IMR-90 (cell line): ENCODE measurements at regions not wholly inside any gene's neighbourhood (a gene's known extent, or its start where the extent isn't known, plus 50 kb on each side); places are given as distances from the start of the nearest gene placed in this dataset.

Source experiments
- ATAC-seq: fragments of 200-7000 bp; cut with Tn5 transposase; 2 replicates; pipeline ENCODE4 v1.9.1; 2020; ENCODE audit warnings: low read depth, mild to moderate bottlenecking, moderate library complexity
- BruUV-seq: library from RNA; stranded (reverse); fragments of 400-500 nt; replicated peaks from 2 replicates; lab custom pipeline; 2021; lab: Mats Ljungman, UMichigan
- CTCF ChIA-PET: fragments of 300-600 bp; formaldehyde crosslinking; extraction: SDS; loops from one replicate; lab custom pipeline; 2021; ENCODE audit warnings: antibody characterized with exemption; lab: Yijun Ruan, JAX
- POLR2A ChIA-PET: fragments of 300-600 bp; sonication (Branson Sonifier 250); formaldehyde crosslinking; loops from one replicate; lab custom pipeline; 2022; ENCODE audit warnings: antibody characterized with exemption; ENCODE audit not compliant: unreplicated experiment; lab: Charles Lee
- DNase-seq: peaks from one replicate; pipeline ENCODE4 v3.0.0; 2013
- H2AFZ ChIP-seq: replicated peaks from 2 replicates; pipeline ENCODE3; 2013; ENCODE audit warnings: low read length, mild to moderate bottlenecking; ENCODE audit not compliant: poor library complexity
- H2AK5ac ChIP-seq: 2 replicates; pipeline ENCODE4 v1.6.1; 2013; ENCODE audit warnings: low read depth, low read length, inconsistent platforms
- H2AK9ac ChIP-seq: replicated peaks from 2 replicates; pipeline ENCODE3; 2013; ENCODE audit warnings: mild to moderate bottlenecking, low read depth, low read length, moderate library complexity; ENCODE audit not compliant: poor library complexity
- H2BK120ac ChIP-seq: 2 replicates; pipeline ENCODE4 v1.6.1; 2013; ENCODE audit warnings: low read depth, low read length, inconsistent platforms
- H2BK15ac ChIP-seq: 3 replicates; pipeline ENCODE4 v1.6.1; 2013; ENCODE audit warnings: low read depth, low read length, inconsistent platforms
- H2BK20ac ChIP-seq: 2 replicates; pipeline ENCODE4 v1.6.1; 2013; ENCODE audit warnings: low read depth, mild to moderate bottlenecking, inconsistent platforms, low read length, moderate library complexity
- H2BK5ac ChIP-seq: 2 replicates; pipeline ENCODE4 v1.6.1; 2013; ENCODE audit warnings: mild to moderate bottlenecking, low read depth, low read length, inconsistent platforms; ENCODE audit not compliant: poor library complexity, severe bottlenecking
- H3K14ac ChIP-seq: replicated peaks from 2 replicates; pipeline ENCODE4 v1.6.1; 2013; ENCODE audit warnings: low read depth, low read length, inconsistent platforms
- H3K18ac ChIP-seq: 2 replicates; pipeline ENCODE4 v1.6.1; 2013; ENCODE audit warnings: low read depth, low read length, control low read depth
- H3K23ac ChIP-seq: 2 replicates; pipeline ENCODE4 v1.6.1; 2013; ENCODE audit warnings: low read depth, low read length, inconsistent platforms
- H3K27ac ChIP-seq: 2 replicates; pipeline ENCODE4 v1.5.1; 2013; ENCODE audit warnings: mild to moderate bottlenecking, control low read depth, low read length; ENCODE audit not compliant: insufficient read depth
- H3K27me3 ChIP-seq: 2 replicates; pipeline ENCODE4 v1.6.1; 2013; ENCODE audit warnings: low read length; ENCODE audit not compliant: control insufficient read depth, insufficient read depth
- H3K36me3 ChIP-seq: 2 replicates; pipeline ENCODE4 v1.6.1; 2013; ENCODE audit warnings: low read length, mixed read lengths; ENCODE audit not compliant: control insufficient read depth, insufficient read depth
- H3K4ac ChIP-seq: 2 replicates; pipeline ENCODE4 v1.6.1; 2013; ENCODE audit warnings: low read depth, low read length, inconsistent platforms
- H3K4me1 ChIP-seq: 2 replicates; pipeline ENCODE4 v1.6.1; 2013; ENCODE audit warnings: low read length, mixed read lengths; ENCODE audit not compliant: control insufficient read depth, insufficient read depth
- H3K4me2 ChIP-seq: 2 replicates; pipeline ENCODE4 v1.6.1; 2013; ENCODE audit warnings: low read depth, mild to moderate bottlenecking, control low read depth, low read length, moderate library complexity
- H3K4me3 ChIP-seq: 2 replicates; pipeline ENCODE4 v1.5.1; 2013; ENCODE audit warnings: low read depth, mild to moderate bottlenecking, control low read depth, low read length, moderate library complexity; ENCODE audit not compliant: insufficient read depth
- H3K56ac ChIP-seq: 2 replicates; pipeline ENCODE4 v1.6.1; 2013; ENCODE audit warnings: low read length, inconsistent platforms; ENCODE audit not compliant: insufficient read depth; ENCODE audit errors: extremely low read depth
- H3K79me1 ChIP-seq, 2 experiments: 2 replicates each; pipeline ENCODE4 v1.6.1; 2013; ENCODE audit warnings: low read length in 2 of 2, inconsistent platforms in 1 of 2, low read depth in 1 of 2
- H3K9ac ChIP-seq: 2 replicates; pipeline ENCODE4 v1.6.1; 2013; ENCODE audit warnings: low read depth, low read length, control low read depth
- H3K9me1 ChIP-seq: 2 replicates; pipeline ENCODE4 v1.6.1; 2013; ENCODE audit warnings: low read length, inconsistent platforms; ENCODE audit not compliant: insufficient read depth
- H3K9me3 ChIP-seq: 2 replicates; pipeline ENCODE4 v1.6.1; 2013; ENCODE audit warnings: low read length; ENCODE audit not compliant: control insufficient read depth, insufficient read depth
- H4K20me1 ChIP-seq: 2 replicates; pipeline ENCODE4 v1.6.1; 2013; ENCODE audit warnings: low read length, inconsistent platforms; ENCODE audit not compliant: insufficient read depth
- H4K5ac ChIP-seq: 2 replicates; pipeline ENCODE4 v1.6.1; 2013; ENCODE audit warnings: mild to moderate bottlenecking, low read depth, low read length, control low read depth
- H4K8ac ChIP-seq, 2 experiments: 2 replicates each; pipeline ENCODE4 v1.6.1; 2013; ENCODE audit warnings: low read depth in 2 of 2, low read length in 2 of 2, control low read depth in 1 of 2, inconsistent platforms in 1 of 2
- H4K91ac ChIP-seq: 2 replicates; pipeline ENCODE4 v1.6.1; 2013; ENCODE audit warnings: low read depth, low read length, inconsistent platforms; ENCODE audit not compliant: insufficient read depth
- BHLHE40 ChIP-seq: fragments of 150-350 bp; IDR thresholded peaks from 2 replicates; pipeline ENCODE4 v1.6.1; 2016; ENCODE audit warnings: mild to moderate bottlenecking, low read depth, low read length
- CEBPB ChIP-seq: IDR thresholded peaks from 2 replicates; pipeline ENCODE4 v1.6.1; 2012; ENCODE audit warnings: low read depth, low read length, improper control_type of control experiment
- CHD1 ChIP-seq: IDR thresholded peaks from 2 replicates; pipeline ENCODE4 v1.6.1; 2012; ENCODE audit warnings: low read depth, low read length, improper control_type of control experiment
- CTCF ChIP-seq: conservative IDR thresholded peaks from 2 replicates; pipeline ENCODE4 v1.5.1; 2012; ENCODE audit warnings: mild to moderate bottlenecking, low read depth, low read length, improper control_type of control experiment
- ELK1 ChIP-seq: fragments of 150-350 bp; IDR thresholded peaks from 2 replicates; pipeline ENCODE4 v1.6.1; 2016; ENCODE audit warnings: low read depth, mild to moderate bottlenecking, low read length, moderate library complexity, borderline replicate concordance
- FOS ChIP-seq: fragments of 150-350 bp; IDR thresholded peaks from 2 replicates; pipeline ENCODE4 v1.6.1; 2016; ENCODE audit warnings: low read depth, low read length
- NFE2L2 ChIP-seq: fragments of 150-350 bp; IDR thresholded peaks from 2 replicates; pipeline ENCODE4 v1.6.1; 2016; ENCODE audit warnings: low read depth, mild to moderate bottlenecking, low read length
- POLR2A ChIP-seq: IDR thresholded peaks from 2 replicates; pipeline ENCODE4 v1.6.1; 2012; ENCODE audit warnings: mild to moderate bottlenecking, low read depth, low read length
- RAD21 ChIP-seq: IDR thresholded peaks from 2 replicates; pipeline ENCODE4 v1.6.1; 2012; ENCODE audit warnings: low read length, improper control_type of control experiment
- RCOR1 ChIP-seq: IDR thresholded peaks from 2 replicates; pipeline ENCODE4 v1.6.1; 2012; ENCODE audit warnings: mild to moderate bottlenecking, low read length, improper control_type of control experiment; ENCODE audit not compliant: insufficient replicate concordance
- SMC3 ChIP-seq: fragments of 150-350 bp; IDR thresholded peaks from 2 replicates; pipeline ENCODE4 v1.6.1; 2016; ENCODE audit warnings: low read depth, mild to moderate bottlenecking, antibody characterized with exemption, low read length, moderate library complexity
- whole genome bisulfite sequencing, 2 experiments: methylation state at CpG; one replicate each; pipeline versions ENCODE4 v1.1.5 to v1.1.7; 2013; ENCODE audit warnings: missing lambda C conversion rate in 2 of 2; ENCODE audit not compliant: insufficient read length in 1 of 2; ENCODE audit errors: extremely low coverage in 2 of 2; 5-methylcytosine and 5-hydroxymethylcytosine counted together
- dilution Hi-C: fragments of 300-500 bp; cut with HindIII; formaldehyde crosslinking; loops from one replicate; pipeline ENCODE4 v1.14.3; 2018; ENCODE audit warnings: low sequenced_read_pairs; ENCODE audit not compliant: unreplicated experiment
- in situ Hi-C: fragments of 300-500 bp; cut with MboI; formaldehyde crosslinking; loops from 3 replicates; pipeline ENCODE4 v1.14.3; 2019; ENCODE audit warnings: low sequenced_read_pairs, inconsistent platforms, mixed read lengths
- intact Hi-C: fragments of 100-400 bp; cut with micrococcal nuclease; formaldehyde crosslinking; loops from 2 replicates; pipeline ENCODE4 v1.10.0; 2022

- H2AFZ ChIP-seq, result no peak overlapping the region
- H2BK5ac ChIP-seq, result no peak overlapping the region
- H4K8ac ChIP-seq, result no peak overlapping the region
- no peaks in the 10 kb centered on the region for H3K36me3 ChIP-seq
- no peak overlapping the region for H3K23ac ChIP-seq
- no peaks in the 10 kb centered on the region for H3K27me3 ChIP-seq
- intact Hi-C loops, result no loop called here
- no peaks in the 10 kb centered on the region for H3K9me1 ChIP-seq
- no peak overlapping the region for H4K5ac ChIP-seq
- no peak overlapping the region for H2AK5ac ChIP-seq
- H3K14ac ChIP-seq, result no peak overlapping the region
- CTCF ChIA-PET, result no interaction called here
- BruUV-seq, result no TSS peak
- H2BK20ac ChIP-seq, result no peak overlapping the region
- no peak overlapping the region for H3K9ac ChIP-seq
- H3K9me3 ChIP-seq, result peaks cover 9% of the 10 kb centered on the region
- H3K79me1 ChIP-seq, result no peaks in the 10 kb centered on the region
- no peak overlapping the region for H3K18ac ChIP-seq
- WGBS, 2 experiments, result 30% methylated on average over 2 of the region's 13 CpGs; no CpG with 5 or more reads in 1 of the 2 experiments
- H3K4me3 ChIP-seq, result no peak overlapping the region
- no peak overlapping the region for H3K4me2 ChIP-seq
- no peaks in the 10 kb centered on the region for H3K4me1 ChIP-seq
- no peak overlapping the region for H2BK120ac ChIP-seq
- H3K27ac ChIP-seq, result no peak overlapping the region
- H4K91ac ChIP-seq, result no peak overlapping the region
- TF ChIP-seq ELK1, result no peak
- no peak for TF ChIP-seq POLR2A
- TF ChIP-seq RAD21, result no peak
- no peak for TF ChIP-seq CTCF
- TF ChIP-seq RCOR1, result no peak
- TF ChIP-seq CHD1, result no peak
- no peak for TF ChIP-seq FOS
- TF ChIP-seq SMC3, result no peak
- no peak for TF ChIP-seq CEBPB
- no peak for TF ChIP-seq NFE2L2
- no peak for TF ChIP-seq BHLHE40
- no peak overlapping the region for H2BK15ac ChIP-seq
- H3K56ac ChIP-seq, result no peak overlapping the region
- H2AK9ac ChIP-seq, result no peak overlapping the region
- H4K20me1 ChIP-seq, result no peaks in the 10 kb centered on the region
- in situ Hi-C loops, result no loop called here
- ATAC-seq (no peak), DNase-seq (no peak)
- POLR2A ChIA-PET, result no interaction called here
- dilution Hi-C loops, result no loop called here
- no peak overlapping the region for H3K4ac ChIP-seq
Measured at GRCh38 chr9:119736491-119737454, 367.5 kb upstream of the BRINP1 start.
